Breast epithelium (tissue), 4 donors: ENCODE measurements at regions not wholly inside any gene's neighbourhood (a gene's known extent, or its start where the extent isn't known, plus 50 kb on each side); places are given as distances from the start of the nearest gene placed in this dataset.

Experiments used
- DNase-seq, 2 donors: peaks; one replicate each; pipeline ENCODE4 v3.0.0-alpha.2; 2019; ENCODE audit warnings: low spot score in 2 of 2
- H3K27ac ChIP-seq, 2 donors: fragments of 200-600 bp; sonication (generic) in 1 of 2; one replicate each; pipeline ENCODE4 v1.5.1; 2016 to 2019; ENCODE audit warnings: mild to moderate bottlenecking in 1 of 2
- H3K27me3 ChIP-seq, 2 donors: fragments of 200-600 bp; sonication (generic) in 1 of 2; one replicate each; pipeline versions ENCODE4 v1.5.1 to v1.6.0; 2017 to 2019; ENCODE audit warnings: control low read depth in 1 of 2, mild to moderate bottlenecking in 1 of 2
- H3K36me3 ChIP-seq: fragments of 200-600 bp; one replicate; pipeline ENCODE4 v1.5.1; 2019
- H3K4me1 ChIP-seq, 2 donors: fragments of 200-600 bp; sonication (generic); one replicate each; pipeline ENCODE4 v1.5.1; 2016 to 2019; ENCODE audit warnings: control low read depth in 1 of 2
- H3K4me3 ChIP-seq, 3 donors: fragments of 200-600 bp; sonication (generic); 1 replicate in 2 of 3; 2 replicates in 1 of 3; pipeline ENCODE4 v1.5.1; 2016 to 2019; ENCODE audit warnings: mild to moderate bottlenecking in 3 of 3, moderate library complexity in 2 of 3
- H3K9me3 ChIP-seq, 2 donors: fragments of 200-600 bp; sonication (generic) in 1 of 2; one replicate each; pipeline ENCODE4 v1.5.1; 2016 to 2019; ENCODE audit warnings: control low read depth in 1 of 2
- POLR2A ChIP-seq: fragments of 450-650 bp; IDR thresholded peaks from one replicate; pipeline ENCODE4 v1.6.1; 2016; ENCODE audit warnings: antibody characterized with exemption, mild to moderate bottlenecking, moderate library complexity
- POLR2AphosphoS5 ChIP-seq, 3 donors: sonication (generic); formaldehyde crosslinking; IDR thresholded peaks; one replicate each; pipeline ENCODE4 v1.6.1; 2017; ENCODE audit warnings: antibody characterized with exemption in 3 of 3
- intact Hi-C: fragments of 100-400 bp; cut with DNase I; formaldehyde crosslinking; loops from one replicate; pipeline ENCODE4 v1.15.1; 2023; ENCODE audit warnings: low total_unique reads
- TF ChIP-seq, protein P1 (sequence below), 3 donors: fragments of 450-650 bp; IDR thresholded peaks; one replicate each; pipeline ENCODE4 v1.5.1; 2016 to 2017; ENCODE audit warnings: antibody characterized with exemption in 3 of 3, mild to moderate bottlenecking in 3 of 3, moderate library complexity in 3 of 3

DNA sequence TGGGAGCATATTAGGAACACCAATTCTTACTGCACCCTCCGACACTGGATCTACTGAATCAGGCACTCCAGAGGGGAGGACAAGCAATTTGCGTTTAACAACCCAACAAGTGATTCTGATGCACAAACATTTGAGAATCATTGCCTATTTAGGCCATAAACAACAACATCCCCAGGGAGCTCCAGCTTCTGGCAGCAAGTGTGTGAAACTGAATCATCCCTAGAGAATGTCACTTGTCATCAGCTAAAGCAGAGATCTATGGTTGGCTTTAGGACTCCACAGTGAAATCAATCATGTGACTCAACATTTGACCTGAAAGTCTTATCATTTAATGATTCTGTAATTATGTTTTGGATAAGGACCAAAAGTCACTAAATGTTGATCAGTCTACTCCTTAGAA is 505.0 kb upstream of the FLRT2 start:
- peaks cover 0 to 5% of the 10 kb centered on the region in 2 donors for H3K9me3 ChIP-seq
- H3K27ac ChIP-seq = no peak overlapping the region
- no peak for DNase-seq
- H3K4me1 ChIP-seq = no peaks in the 10 kb centered on the region
- no peak overlapping the region for H3K4me3 ChIP-seq
- no peaks in the 10 kb centered on the region for H3K27me3 ChIP-seq
- TF ChIP-seq POLR2AphosphoS5 (IDR thresholded peaks at IDR 0.05) = no peak
- TF ChIP-seq POLR2A = no peak
- TF ChIP-seq, protein P1, sequence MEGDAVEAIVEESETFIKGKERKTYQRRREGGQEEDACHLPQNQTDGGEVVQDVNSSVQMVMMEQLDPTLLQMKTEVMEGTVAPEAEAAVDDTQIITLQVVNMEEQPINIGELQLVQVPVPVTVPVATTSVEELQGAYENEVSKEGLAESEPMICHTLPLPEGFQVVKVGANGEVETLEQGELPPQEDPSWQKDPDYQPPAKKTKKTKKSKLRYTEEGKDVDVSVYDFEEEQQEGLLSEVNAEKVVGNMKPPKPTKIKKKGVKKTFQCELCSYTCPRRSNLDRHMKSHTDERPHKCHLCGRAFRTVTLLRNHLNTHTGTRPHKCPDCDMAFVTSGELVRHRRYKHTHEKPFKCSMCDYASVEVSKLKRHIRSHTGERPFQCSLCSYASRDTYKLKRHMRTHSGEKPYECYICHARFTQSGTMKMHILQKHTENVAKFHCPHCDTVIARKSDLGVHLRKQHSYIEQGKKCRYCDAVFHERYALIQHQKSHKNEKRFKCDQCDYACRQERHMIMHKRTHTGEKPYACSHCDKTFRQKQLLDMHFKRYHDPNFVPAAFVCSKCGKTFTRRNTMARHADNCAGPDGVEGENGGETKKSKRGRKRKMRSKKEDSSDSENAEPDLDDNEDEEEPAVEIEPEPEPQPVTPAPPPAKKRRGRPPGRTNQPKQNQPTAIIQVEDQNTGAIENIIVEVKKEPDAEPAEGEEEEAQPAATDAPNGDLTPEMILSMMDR (IDR thresholded peaks at IDR 0.05) = no peak
- no peaks in the 10 kb centered on the region for H3K36me3 ChIP-seq
- intact Hi-C loops = no loop called here

DNA sequence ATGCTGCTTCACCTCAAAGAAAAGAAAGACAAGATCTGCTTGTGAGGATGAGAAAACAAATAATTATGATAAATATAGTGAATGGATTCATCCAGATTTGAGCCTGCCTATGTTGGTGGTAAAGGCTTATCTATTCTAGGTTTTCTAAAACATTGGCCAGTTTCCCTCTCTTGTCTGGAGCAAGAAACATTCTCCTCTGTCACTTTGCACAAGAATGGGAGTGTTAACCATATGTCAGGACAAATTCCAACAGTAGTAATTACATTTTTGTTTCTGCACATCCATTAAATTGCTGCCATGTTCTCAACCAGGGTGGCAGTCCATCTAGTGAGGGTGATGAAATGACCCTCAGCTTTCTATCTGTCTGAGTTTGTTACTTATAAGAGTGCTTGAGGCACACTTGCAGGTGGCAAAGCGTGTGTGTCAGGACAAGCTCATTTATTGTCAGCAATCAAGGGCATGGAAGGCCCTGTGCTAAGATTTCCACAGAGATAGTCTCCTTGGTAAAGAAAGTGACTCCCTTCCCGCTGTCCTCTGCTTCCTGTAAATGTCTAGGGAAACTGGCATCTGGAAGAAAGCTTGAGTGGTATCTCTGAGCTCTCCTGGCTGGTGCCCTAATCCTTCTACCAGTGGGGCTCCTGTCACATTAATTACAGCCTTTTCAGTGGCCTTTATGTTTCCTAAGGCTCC is 502.1 kb upstream of the FLRT2 start:
- Histone ChIP-seq H3K4me1 (no peaks in the 10 kb centered on the region), H3K36me3 (no peaks in the 10 kb centered on the region), H3K4me3 (no peak overlapping the region), H3K27me3 (no peaks in the 10 kb centered on the region), H3K27ac (no peak overlapping the region), H3K9me3 (peaks cover 0 to 5% of the 10 kb centered on the region in 2 donors)
- intact Hi-C loops = no loop called here
- no peak for TF ChIP-seq POLR2A
- TF ChIP-seq, protein P1 (IDR thresholded peaks at IDR 0.05) = no peak
- TF ChIP-seq POLR2AphosphoS5 (IDR thresholded peaks at IDR 0.05) = no peak
- no peak for DNase-seq

DNA sequence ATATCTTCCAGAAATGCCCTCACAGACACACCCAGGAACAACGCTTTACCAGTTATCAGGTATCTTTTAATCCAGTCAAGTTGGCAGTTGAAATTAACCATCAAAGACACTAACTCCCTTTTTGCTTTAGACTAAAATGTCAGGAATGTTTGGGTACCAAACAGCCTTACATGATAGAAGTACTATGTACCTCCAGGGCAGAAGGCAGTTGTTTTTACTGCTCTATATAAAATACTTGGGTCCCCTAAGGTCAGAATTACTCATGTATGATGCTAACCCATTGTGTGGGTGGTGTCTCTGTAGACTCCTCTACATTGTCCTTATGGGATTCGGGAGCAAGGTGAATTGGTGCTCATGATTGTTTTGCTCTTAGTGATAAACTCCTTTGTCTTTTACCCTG is 492.5 kb upstream of the FLRT2 start:
- TF ChIP-seq POLR2A (no peak), POLR2AphosphoS5 (IDR thresholded peaks at IDR 0.05) (no peak)
- TF ChIP-seq, protein P1 (IDR thresholded peaks at IDR 0.05) = no peak
- Histone ChIP-seq H3K36me3 (no peaks in the 10 kb centered on the region), H3K27me3 (no peaks in the 10 kb centered on the region), H3K4me3 (no peak overlapping the region), H3K27ac (no peak overlapping the region), H3K4me1 (no peaks in the 10 kb centered on the region), H3K9me3 (no peaks in the 10 kb centered on the region)
- intact Hi-C loops = no loop called here
- no peak for DNase-seq

DNA sequence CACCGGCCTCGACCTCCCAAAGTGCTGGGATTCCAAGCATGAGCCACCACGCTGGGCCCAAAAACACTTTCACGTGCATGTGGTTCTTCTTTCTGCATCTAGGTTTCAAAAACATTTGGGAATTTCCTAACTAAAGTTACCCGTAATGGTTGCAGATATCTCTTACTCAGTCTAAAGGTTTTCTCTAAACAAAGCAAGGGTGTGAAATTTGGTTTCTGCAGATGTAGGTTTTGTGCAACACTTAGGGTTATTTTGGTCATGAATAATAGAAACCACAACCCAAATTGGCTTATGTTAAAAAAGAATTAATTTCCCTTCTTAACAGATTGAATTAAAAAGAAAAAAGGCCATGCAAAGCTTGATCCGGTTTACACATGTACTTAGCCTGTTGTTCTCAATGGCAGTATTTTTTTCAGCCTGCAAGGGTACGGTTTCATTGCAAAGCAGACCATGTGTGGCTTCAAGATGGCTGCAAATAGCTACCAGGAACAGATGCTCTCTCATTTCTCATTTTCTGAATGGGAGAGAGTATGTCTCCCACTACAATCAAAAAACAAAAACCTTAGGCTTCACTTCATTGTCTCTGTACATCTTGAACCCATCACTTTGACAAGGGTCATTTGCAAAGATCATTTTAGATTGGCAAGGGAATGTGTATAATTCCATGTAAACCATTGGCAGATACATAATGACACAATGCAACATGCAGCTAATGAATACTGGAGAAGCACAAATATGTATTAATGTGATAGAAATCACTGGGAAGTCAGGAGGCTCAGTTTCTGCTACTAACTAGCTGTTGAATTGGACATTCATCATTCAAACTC is 491.2 kb upstream of the FLRT2 start:
- Histone ChIP-seq H3K36me3 (no peaks in the 10 kb centered on the region), H3K4me1 (no peaks in the 10 kb centered on the region), H3K27me3 (no peaks in the 10 kb centered on the region), H3K27ac (no peak overlapping the region), H3K9me3 (no peaks in the 10 kb centered on the region), H3K4me3 (no peak overlapping the region)
- no peak for DNase-seq
- intact Hi-C loops = no loop called here
- no peak for TF ChIP-seq POLR2A
- no peak for TF ChIP-seq POLR2AphosphoS5 (IDR thresholded peaks at IDR 0.05)
- TF ChIP-seq, protein P1 (IDR thresholded peaks at IDR 0.05) = no peak

DNA sequence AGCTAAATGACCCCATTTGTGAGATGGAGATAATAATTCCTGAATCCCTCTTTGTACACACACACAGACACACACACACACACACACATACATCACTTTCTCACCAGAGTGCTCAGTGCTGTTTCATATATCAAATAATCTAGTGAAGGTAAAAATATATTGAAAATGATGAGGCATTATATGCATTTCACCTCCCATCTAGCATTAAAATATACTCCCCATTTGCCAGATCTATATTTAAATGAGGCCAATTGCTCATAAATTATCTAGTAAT is 490.7 kb upstream of the FLRT2 start:
- no peak overlapping the region for H3K27ac ChIP-seq
- intact Hi-C loops = no loop called here
- H3K4me1 ChIP-seq = no peaks in the 10 kb centered on the region
- no peak overlapping the region for H3K4me3 ChIP-seq
- H3K36me3 ChIP-seq = no peaks in the 10 kb centered on the region
- no peak for DNase-seq
- H3K27me3 ChIP-seq = no peaks in the 10 kb centered on the region
- no peaks in the 10 kb centered on the region for H3K9me3 ChIP-seq
- TF ChIP-seq, protein P1 (IDR thresholded peaks at IDR 0.05) = no peak
- no peak for TF ChIP-seq POLR2AphosphoS5 (IDR thresholded peaks at IDR 0.05)
- TF ChIP-seq POLR2A = no peak
